Glutamatergic neuron (in vitro differentiated cells): ENCODE measurements at regions not wholly inside any gene's neighbourhood (a gene's known extent, or its start where the extent isn't known, plus 50 kb on each side); places are given as distances from the start of the nearest gene placed in this dataset.
"Not testable (repeated sequence)": the region's sequence is repeated elsewhere in the genome, so short reads cannot be mapped to it uniquely, and the experiment has no call there.

Experiments used
- DNase-seq: peaks from one replicate; pipeline ENCODE4 v3.0.0; 2022
- H3K27ac Mint-ChIP-seq: one replicate; pipeline ENCODE4 v1.8.0; 2020; ENCODE audit warnings: mild to moderate bottlenecking, mixed read lengths, inconsistent platforms; ENCODE audit not compliant: unreplicated experiment
- H3K27me3 Mint-ChIP-seq: one replicate; pipeline ENCODE4 v1.8.0; 2020; ENCODE audit warnings: mild to moderate bottlenecking, moderate library complexity, mixed read lengths, inconsistent platforms; ENCODE audit not compliant: unreplicated experiment
- H3K36me3 Mint-ChIP-seq: one replicate; pipeline ENCODE4 v1.8.0; 2020; ENCODE audit warnings: mild to moderate bottlenecking, mixed read lengths, inconsistent platforms; ENCODE audit not compliant: unreplicated experiment
- H3K4me1 Mint-ChIP-seq: one replicate; pipeline ENCODE4 v1.8.0; 2020; ENCODE audit warnings: mild to moderate bottlenecking, low read depth, mixed read lengths, inconsistent platforms; ENCODE audit not compliant: unreplicated experiment
- H3K4me3 Mint-ChIP-seq: one replicate; pipeline ENCODE4 v1.8.0; 2020; ENCODE audit warnings: mild to moderate bottlenecking, mixed read lengths, inconsistent platforms; ENCODE audit not compliant: unreplicated experiment
- H3K9me3 Mint-ChIP-seq: one replicate; pipeline ENCODE4 v1.8.0; 2020; ENCODE audit warnings: mild to moderate bottlenecking, moderate library complexity, mixed read lengths, inconsistent platforms; ENCODE audit not compliant: unreplicated experiment
- TF ChIP-seq, protein P1 (sequence below): fragments of 200-600 bp; sonication (generic); IDR thresholded peaks from one replicate; pipeline ENCODE4 v1.5.0; 2021; ENCODE audit not compliant: partially characterized antibody, unreplicated experiment

DNA sequence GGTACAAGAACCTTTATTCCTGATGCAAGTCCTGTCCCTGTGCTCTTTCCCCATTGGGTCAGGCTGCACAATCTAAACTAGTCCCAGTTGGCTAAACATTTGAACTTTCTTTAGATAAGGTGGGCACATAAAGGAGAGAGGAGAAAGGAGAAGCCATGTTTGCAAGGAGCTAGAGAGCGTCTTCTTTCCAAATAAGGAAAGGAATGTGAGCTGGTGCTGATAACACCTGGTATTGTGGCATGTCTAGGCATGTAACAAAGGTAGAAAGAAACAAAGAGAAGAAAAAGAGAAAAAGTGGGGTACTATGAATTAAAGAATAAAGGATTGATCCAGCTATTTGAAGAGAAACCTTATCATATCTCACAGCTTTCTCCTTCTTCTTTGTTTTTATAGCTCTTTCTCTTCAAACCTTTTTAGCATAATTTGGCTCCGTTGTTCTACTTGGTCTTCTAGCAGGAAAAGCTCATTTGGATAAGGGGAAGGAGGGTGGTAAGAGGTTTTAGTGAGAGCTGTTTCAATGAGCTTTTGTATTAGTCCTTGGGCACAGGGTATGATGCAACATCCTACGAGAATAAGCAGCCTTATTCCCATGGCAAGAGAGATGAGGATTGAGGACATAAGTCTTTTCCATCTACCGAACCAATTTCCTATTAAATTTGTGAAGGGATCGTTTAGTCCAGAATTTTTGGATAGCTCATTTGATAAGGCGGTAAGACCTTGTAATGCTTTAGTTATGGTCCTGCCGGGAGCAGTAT is 415.5 kb upstream of the MAN1A1 start:
- Mint-ChIP-seq H3K9me3 (peaks cover 2% of the 10 kb centered on the region), H3K4me3 (no peak overlapping the region), H3K36me3 (no peaks in the 10 kb centered on the region), H3K27ac (no peak overlapping the region), H3K4me1 (no peaks in the 10 kb centered on the region), H3K27me3 (no peaks in the 10 kb centered on the region)
- no peak for DNase-seq
- TF ChIP-seq, protein P1, sequence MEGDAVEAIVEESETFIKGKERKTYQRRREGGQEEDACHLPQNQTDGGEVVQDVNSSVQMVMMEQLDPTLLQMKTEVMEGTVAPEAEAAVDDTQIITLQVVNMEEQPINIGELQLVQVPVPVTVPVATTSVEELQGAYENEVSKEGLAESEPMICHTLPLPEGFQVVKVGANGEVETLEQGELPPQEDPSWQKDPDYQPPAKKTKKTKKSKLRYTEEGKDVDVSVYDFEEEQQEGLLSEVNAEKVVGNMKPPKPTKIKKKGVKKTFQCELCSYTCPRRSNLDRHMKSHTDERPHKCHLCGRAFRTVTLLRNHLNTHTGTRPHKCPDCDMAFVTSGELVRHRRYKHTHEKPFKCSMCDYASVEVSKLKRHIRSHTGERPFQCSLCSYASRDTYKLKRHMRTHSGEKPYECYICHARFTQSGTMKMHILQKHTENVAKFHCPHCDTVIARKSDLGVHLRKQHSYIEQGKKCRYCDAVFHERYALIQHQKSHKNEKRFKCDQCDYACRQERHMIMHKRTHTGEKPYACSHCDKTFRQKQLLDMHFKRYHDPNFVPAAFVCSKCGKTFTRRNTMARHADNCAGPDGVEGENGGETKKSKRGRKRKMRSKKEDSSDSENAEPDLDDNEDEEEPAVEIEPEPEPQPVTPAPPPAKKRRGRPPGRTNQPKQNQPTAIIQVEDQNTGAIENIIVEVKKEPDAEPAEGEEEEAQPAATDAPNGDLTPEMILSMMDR = no peak

- H3K27me3 Mint-ChIP-seq = peaks cover 3% of the 10 kb centered on the region
- H3K27ac Mint-ChIP-seq = no peak overlapping the region
- no peaks in the 10 kb centered on the region for H3K9me3 Mint-ChIP-seq
- TF ChIP-seq, protein P1 = no peak
- no peak overlapping the region for H3K4me3 Mint-ChIP-seq
- no peak for DNase-seq
- H3K4me1 Mint-ChIP-seq = no peaks in the 10 kb centered on the region
- H3K36me3 Mint-ChIP-seq = no peaks in the 10 kb centered on the region
Observed at GRCh38 chr6:119760046-119760445, 410.5 kb upstream of the MAN1A1 start.

- H3K27ac Mint-ChIP-seq = no peak overlapping the region
- TF ChIP-seq, protein P1 = no peak
- no peaks in the 10 kb centered on the region for H3K9me3 Mint-ChIP-seq
- H3K4me1 Mint-ChIP-seq = no peaks in the 10 kb centered on the region
- no peaks in the 10 kb centered on the region for H3K36me3 Mint-ChIP-seq
- no peak overlapping the region for H3K4me3 Mint-ChIP-seq
- no peak for DNase-seq
- H3K27me3 Mint-ChIP-seq = peaks cover 3% of the 10 kb centered on the region
Observed at GRCh38 chr6:119758385-119758784, 408.8 kb upstream of the MAN1A1 start.

- no peaks in the 10 kb centered on the region for H3K4me1 Mint-ChIP-seq
- TF ChIP-seq, protein P1 = no peak
- peaks cover 3% of the 10 kb centered on the region for H3K27me3 Mint-ChIP-seq
- no peak overlapping the region for H3K4me3 Mint-ChIP-seq
- no peaks in the 10 kb centered on the region for H3K9me3 Mint-ChIP-seq
- no peaks in the 10 kb centered on the region for H3K36me3 Mint-ChIP-seq
- no peak overlapping the region for H3K27ac Mint-ChIP-seq
- no peak for DNase-seq
Observed at GRCh38 chr6:119757467-119757866, 407.9 kb upstream of the MAN1A1 start.

DNA sequence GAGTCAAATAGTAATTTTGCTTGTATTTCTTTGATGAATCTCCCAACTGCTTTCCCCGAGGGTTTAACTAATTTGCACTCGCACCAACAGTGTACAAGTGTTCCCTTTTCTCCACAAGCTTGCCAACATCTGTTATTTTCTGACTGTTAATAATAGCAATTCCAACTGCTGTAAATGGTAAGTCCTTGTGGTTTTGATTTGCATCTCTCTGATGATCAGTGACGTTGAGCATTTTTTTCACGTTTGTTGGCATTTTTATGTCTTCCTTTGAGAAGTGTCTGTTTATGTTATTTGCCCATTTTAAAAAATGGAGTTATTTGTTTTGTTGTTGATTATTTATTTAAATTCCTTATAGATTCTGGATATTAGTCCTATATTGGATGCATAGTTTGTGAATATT is 399.8 kb upstream of the MAN1A1 start:
- H3K9me3 Mint-ChIP-seq = no peaks in the 10 kb centered on the region
- H3K4me3 Mint-ChIP-seq = no peak overlapping the region
- H3K27ac Mint-ChIP-seq = no peak overlapping the region
- peaks cover 4% of the 10 kb centered on the region for H3K36me3 Mint-ChIP-seq
- H3K4me1 Mint-ChIP-seq = peaks cover 13% of the 10 kb centered on the region
- DNase-seq = no peak
- TF ChIP-seq, protein P1 = no peak
- peaks cover 3% of the 10 kb centered on the region for H3K27me3 Mint-ChIP-seq

GRCh38 chr6:119748535-119748934 is 399.0 kb upstream of the MAN1A1 start:
- not testable (repeated sequence) for H3K36me3 Mint-ChIP-seq, H3K9me3 Mint-ChIP-seq, H3K27ac Mint-ChIP-seq, H3K27me3 Mint-ChIP-seq, DNase-seq, H3K4me3 Mint-ChIP-seq
- H3K4me1 Mint-ChIP-seq = peaks cover 13% of the 10 kb centered on the region
